ENCODE measurements at regions not wholly inside any gene's neighbourhood (a gene's known extent, or its start where the extent isn't known, plus 50 kb on each side); places are given as distances from the start of the nearest gene placed in this dataset.

- Histone ChIP-seq H3K27me3 (ENCODE audit: low read length) (no peaks in the 10 kb centered on the region), H2AFZ (ENCODE audit: low read depth, low read length, severe bottlenecking) (no peak overlapping the region), H3K9ac (ENCODE audit: low read length) (no peak overlapping the region), H4K20me1 (ENCODE audit: low read depth, low read length) (no peaks in the 10 kb centered on the region), H3K79me2 (ENCODE audit: insufficient read depth, low read length) (no peaks in the 10 kb centered on the region), H3K4me3 (ENCODE audit: insufficient read depth, low read length, poor library complexity, severe bottlenecking) (no peak overlapping the region), H3K27ac (ENCODE audit: low read depth, low read length) (no peak overlapping the region), H3K9me2 (replicated peaks; ENCODE audit: insufficient read depth, low read length) (no peaks in the 10 kb centered on the region), H3K36me3 (ENCODE audit: low read length) (no peaks in the 10 kb centered on the region), H3K9me3 (ENCODE audit: insufficient read depth, low read length) (no peaks in the 10 kb centered on the region), H3K4me2 (ENCODE audit: low read depth, low read length, poor library complexity, severe bottlenecking) (no peak overlapping the region), H3F3A (ENCODE audit: insufficient read depth) (no peaks in the 10 kb centered on the region)
- no peak for TF ChIP-seq EZH2phosphoT487 (conservative IDR thresholded peaks at IDR 0.05; ENCODE audit: low read length)
- TF ChIP-seq, protein P1, sequence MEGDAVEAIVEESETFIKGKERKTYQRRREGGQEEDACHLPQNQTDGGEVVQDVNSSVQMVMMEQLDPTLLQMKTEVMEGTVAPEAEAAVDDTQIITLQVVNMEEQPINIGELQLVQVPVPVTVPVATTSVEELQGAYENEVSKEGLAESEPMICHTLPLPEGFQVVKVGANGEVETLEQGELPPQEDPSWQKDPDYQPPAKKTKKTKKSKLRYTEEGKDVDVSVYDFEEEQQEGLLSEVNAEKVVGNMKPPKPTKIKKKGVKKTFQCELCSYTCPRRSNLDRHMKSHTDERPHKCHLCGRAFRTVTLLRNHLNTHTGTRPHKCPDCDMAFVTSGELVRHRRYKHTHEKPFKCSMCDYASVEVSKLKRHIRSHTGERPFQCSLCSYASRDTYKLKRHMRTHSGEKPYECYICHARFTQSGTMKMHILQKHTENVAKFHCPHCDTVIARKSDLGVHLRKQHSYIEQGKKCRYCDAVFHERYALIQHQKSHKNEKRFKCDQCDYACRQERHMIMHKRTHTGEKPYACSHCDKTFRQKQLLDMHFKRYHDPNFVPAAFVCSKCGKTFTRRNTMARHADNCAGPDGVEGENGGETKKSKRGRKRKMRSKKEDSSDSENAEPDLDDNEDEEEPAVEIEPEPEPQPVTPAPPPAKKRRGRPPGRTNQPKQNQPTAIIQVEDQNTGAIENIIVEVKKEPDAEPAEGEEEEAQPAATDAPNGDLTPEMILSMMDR (IDR thresholded peaks at IDR 0.05; ENCODE audit: insufficient read depth, low read length, poor library complexity, severe bottlenecking) = no peak
These were observed 931.0 kb upstream of the MIR17HG start for GRCh38 chr13:90416519-90416918.

GRCh38 chr13:90416938-90417337 lies 930.5 kb upstream of the MIR17HG start:
- no peak overlapping the region for H3K27ac ChIP-seq (ENCODE audit: low read depth, low read length)
- TF ChIP-seq, protein P1 (IDR thresholded peaks at IDR 0.05; ENCODE audit: insufficient read depth, low read length, poor library complexity, severe bottlenecking) = no peak
- TF ChIP-seq EZH2phosphoT487 (conservative IDR thresholded peaks at IDR 0.05; ENCODE audit: low read length) = no peak

DNA sequence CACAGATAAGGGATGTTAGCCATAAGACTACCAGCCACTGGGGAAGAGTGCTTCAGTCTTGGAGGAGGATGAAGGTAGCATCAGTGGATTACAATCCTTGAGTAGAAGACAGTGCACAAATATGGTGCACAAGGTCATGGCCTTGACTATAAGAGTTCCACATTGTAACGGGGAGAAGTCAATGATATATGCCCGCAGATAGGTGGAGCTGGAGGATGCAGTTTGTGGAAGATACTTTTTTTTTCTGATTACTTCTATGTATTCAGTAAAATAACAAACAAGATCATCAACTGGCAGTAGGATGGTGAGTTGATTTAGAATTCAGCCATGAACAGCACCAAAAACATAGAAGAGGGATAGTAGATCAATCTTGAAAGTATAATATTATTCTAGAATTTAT lies 926.8 kb upstream of the MIR17HG start:
- H3F3A ChIP-seq (ENCODE audit: insufficient read depth) = no peaks in the 10 kb centered on the region
- no peak for TF ChIP-seq EZH2phosphoT487 (conservative IDR thresholded peaks at IDR 0.05; ENCODE audit: low read length)
- TF ChIP-seq, protein P1 (IDR thresholded peaks at IDR 0.05; ENCODE audit: insufficient read depth, low read length, poor library complexity, severe bottlenecking) = no peak
- H3K36me3 ChIP-seq (ENCODE audit: low read length) = no peaks in the 10 kb centered on the region
- H2AFZ ChIP-seq (ENCODE audit: low read depth, low read length, severe bottlenecking) = no peak overlapping the region
- H3K9me2 ChIP-seq (replicated peaks; ENCODE audit: insufficient read depth, low read length) = no peaks in the 10 kb centered on the region
- no peak overlapping the region for H3K9ac ChIP-seq (ENCODE audit: low read length)
- H4K20me1 ChIP-seq (ENCODE audit: low read depth, low read length) = no peaks in the 10 kb centered on the region
- H3K79me2 ChIP-seq (ENCODE audit: insufficient read depth, low read length) = no peaks in the 10 kb centered on the region
- no peaks in the 10 kb centered on the region for H3K9me3 ChIP-seq (ENCODE audit: insufficient read depth, low read length)
- no peaks in the 10 kb centered on the region for H3K27me3 ChIP-seq (ENCODE audit: low read length)
- no peak overlapping the region for H3K27ac ChIP-seq (ENCODE audit: low read depth, low read length)
- H3K4me3 ChIP-seq (ENCODE audit: insufficient read depth, low read length, poor library complexity, severe bottlenecking) = no peak overlapping the region
- no peak overlapping the region for H3K4me2 ChIP-seq (ENCODE audit: low read depth, low read length, poor library complexity, severe bottlenecking)

More at GRCh38 chr13:90416938-90417337, 930.5 kb upstream of the MIR17HG start:
- H3K79me2 ChIP-seq (ENCODE audit: insufficient read depth, low read length) = no peaks in the 10 kb centered on the region
- H3K4me3 ChIP-seq (ENCODE audit: insufficient read depth, low read length, poor library complexity, severe bottlenecking) = no peak overlapping the region
- no peak overlapping the region for H3K4me2 ChIP-seq (ENCODE audit: low read depth, low read length, poor library complexity, severe bottlenecking)
- H3K9me2 ChIP-seq (replicated peaks; ENCODE audit: insufficient read depth, low read length) = no peaks in the 10 kb centered on the region
- H3K36me3 ChIP-seq (ENCODE audit: low read length) = no peaks in the 10 kb centered on the region
- H3K9me3 ChIP-seq (ENCODE audit: insufficient read depth, low read length) = no peaks in the 10 kb centered on the region
- H2AFZ ChIP-seq (ENCODE audit: low read depth, low read length, severe bottlenecking) = no peak overlapping the region
- no peaks in the 10 kb centered on the region for H3F3A ChIP-seq (ENCODE audit: insufficient read depth)
- no peaks in the 10 kb centered on the region for H3K27me3 ChIP-seq (ENCODE audit: low read length)
- no peaks in the 10 kb centered on the region for H4K20me1 ChIP-seq (ENCODE audit: low read depth, low read length)
- H3K9ac ChIP-seq (ENCODE audit: low read length) = no peak overlapping the region
